HepG2 (cell line): ENCODE measurements at regions not wholly inside any gene's neighbourhood (a gene's known extent, or its start where the extent isn't known, plus 50 kb on each side); places are given as distances from the start of the nearest gene placed in this dataset.
A peak's percentile ranks its signal among the peaks of the same experiment; 100 is the strongest.

Experiments
- ATAC-seq: fragments of 200-7000 bp; cut with Tn5 transposase; 3 replicates; pipeline ENCODE4 v1.9.1; 2020; ENCODE audit warnings: mild to moderate bottlenecking, moderate library complexity
- BruUV-seq: library from RNA; stranded (reverse); fragments of 400-500 nt; replicated peaks from 2 replicates; lab custom pipeline; 2021; lab: Mats Ljungman, UMichigan
- CTCF ChIA-PET: fragments of 300-600 bp; formaldehyde crosslinking; extraction: SDS; loops from one replicate; lab custom pipeline; 2021; ENCODE audit warnings: low total read pairs, inconsistent platforms, low intra/inter-chr PET ratio; lab: Yijun Ruan, JAX
- POLR2A ChIA-PET: fragments of 350-600 bp; sonication (Branson Sonifier 250); formaldehyde crosslinking; loops from one replicate; lab custom pipeline; 2020; ENCODE audit warnings: antibody characterized with exemption, inconsistent platforms; lab: Yijun Ruan, JAX
- DNase-seq: peaks from one replicate; pipeline ENCODE4 v3.0.0-alpha.2; 2015; ENCODE audit warnings: low spot score
- FAIRE-seq: peaks from 3 replicates; lab custom pipeline; 2011; peaks lifted over from hg19 to GRCh38; lab: Jason Lieb, UNC
- H2AFZ ChIP-seq: one replicate; pipeline ENCODE4 v1.6.1; 2011; ENCODE audit warnings: low read length, inconsistent platforms
- H3K27ac ChIP-seq: fragments of 300-600 bp; 3 replicates; pipeline ENCODE4 v1.8.0; 2011; ENCODE audit warnings: mixed run types, mild to moderate bottlenecking, mixed read lengths, low read length, inconsistent platforms; ENCODE audit not compliant: insufficient read depth; ENCODE audit errors: extremely low read length
- H3K27me3 ChIP-seq, 2 experiments: fragments of 200-600 bp in 1 of 2; 2 replicates in 1 of 2; 3 replicates in 1 of 2; pipeline versions ENCODE4 v1.6.0 to v1.8.0; 2011; ENCODE audit warnings: low read length in 2 of 2, mild to moderate bottlenecking in 2 of 2, moderate library complexity in 2 of 2, inconsistent platforms in 1 of 2; ENCODE audit not compliant: insufficient read depth in 2 of 2, control insufficient read depth in 1 of 2
- H3K36me3 ChIP-seq, 2 experiments: fragments of 200-600 bp in 1 of 2; replicated peaks in 1 of 2; 2 replicates in 1 of 2; 3 replicates in 1 of 2; pipeline versions ENCODE4 v1.5.1 to v1.8.0; 2011; ENCODE audit warnings: low read length in 2 of 2, inconsistent platforms in 1 of 2; ENCODE audit not compliant: insufficient read depth in 2 of 2, control insufficient read depth in 1 of 2
- H3K4me1 ChIP-seq: 2 replicates; pipeline ENCODE4 v1.5.1; 2012; ENCODE audit warnings: low read length, inconsistent platforms; ENCODE audit not compliant: insufficient read depth
- H3K4me2 ChIP-seq: 2 replicates; pipeline ENCODE4 v1.6.0; 2011; ENCODE audit warnings: low read depth, low read length, inconsistent platforms
- H3K4me3 ChIP-seq, 3 experiments: fragments of 200-600 bp in 1 of 3; sonication (generic), shearing (Covaris generic) in 1 of 3; replicated peaks in 1 of 3; 2 replicates each; pipeline ENCODE4 v1.5.1; 2011 to 2016; ENCODE audit warnings: low read length in 3 of 3, inconsistent platforms in 2 of 3, low read depth in 2 of 3, mild to moderate bottlenecking in 2 of 3, control low read depth in 1 of 3, mixed read lengths in 1 of 3; ENCODE audit not compliant: insufficient read depth in 1 of 3
- H3K79me2 ChIP-seq: one replicate; pipeline ENCODE4 v1.6.1; 2011; ENCODE audit warnings: low read length, inconsistent platforms; ENCODE audit not compliant: insufficient read depth
- H3K9ac ChIP-seq: 2 replicates; pipeline ENCODE4 v1.6.0; 2011; ENCODE audit warnings: mild to moderate bottlenecking, low read depth, low read length, inconsistent platforms; ENCODE audit not compliant: insufficient read depth
- H3K9me3 ChIP-seq: 2 replicates; pipeline ENCODE4 v1.5.1; 2012; ENCODE audit warnings: mild to moderate bottlenecking, low read length
- H4K20me1 ChIP-seq: 2 replicates; pipeline ENCODE4 v1.6.0; 2011; ENCODE audit warnings: inconsistent platforms, mild to moderate bottlenecking, low read length, moderate library complexity; ENCODE audit not compliant: insufficient read depth
- ATF7 ChIP-seq, 2 experiments: fragments of 450-650 bp in 1 of 2; sonication (generic) in 1 of 2; formaldehyde crosslinking in 1 of 2; IDR thresholded peaks; 2 replicates each; pipeline versions ENCODE4 v1.4.0 to v1.6.1; 2016 to 2020; ENCODE audit warnings: antibody characterized with exemption in 1 of 2, mild to moderate bottlenecking in 1 of 2, missing genetic modification reagents in 1 of 2
- ATF7-NPFF ChIP-seq: sonication (generic); formaldehyde crosslinking; IDR thresholded peaks from 2 replicates; pipeline ENCODE4 v1.8.1; 2023; ENCODE audit warnings: mild to moderate bottlenecking, low read depth, missing genetic modification reagents, moderate library complexity
- CBX2 ChIP-seq, 2 experiments: fragments of 200-600 bp in 1 of 2; sonication (generic); formaldehyde crosslinking in 1 of 2; IDR thresholded peaks; 2 replicates each; pipeline versions ENCODE4 v1.7.0 to v1.8.1; 2018 to 2022; ENCODE audit warnings: low read depth in 2 of 2, low read length in 1 of 2, mild to moderate bottlenecking in 1 of 2, missing genetic modification reagents in 1 of 2
- CCAR2 ChIP-seq: fragments of 200-400 bp; formaldehyde crosslinking; optimal IDR thresholded peaks from 2 replicates; pipeline ENCODE3; 2018; ENCODE audit warnings: low read depth, mild to moderate bottlenecking, low read length, moderate library complexity
- ESRRA ChIP-seq: sonication (generic); formaldehyde crosslinking; IDR thresholded peaks from 2 replicates; pipeline ENCODE4 v1.5.1; 2020; ENCODE audit warnings: mild to moderate bottlenecking, low read depth, missing genetic modification reagents
- HDAC2 ChIP-seq: sonication (generic); formaldehyde crosslinking; IDR thresholded peaks from 2 replicates; pipeline ENCODE4 v1.4.0; 2020; ENCODE audit warnings: missing genetic modification reagents
- NR2F1 ChIP-seq, 2 experiments: fragments of 450-650 bp in 1 of 2; formaldehyde crosslinking in 1 of 2; IDR thresholded peaks; 2 replicates each; pipeline versions ENCODE4 v1.5.0 to v1.6.1; 2016 to 2020; ENCODE audit warnings: mild to moderate bottlenecking in 1 of 2, missing compliant biosample characterization in 1 of 2, missing genetic modification reagents in 1 of 2, moderate library complexity in 1 of 2
- PHF21A ChIP-seq: sonication (generic); formaldehyde crosslinking; IDR thresholded peaks from 2 replicates; pipeline ENCODE4 v1.5.0; 2020; ENCODE audit warnings: mild to moderate bottlenecking, missing genetic modification reagents
- TRIM24 ChIP-seq: sonication (generic); formaldehyde crosslinking; IDR thresholded peaks from 2 replicates; pipeline ENCODE4 v1.8.0; 2022; ENCODE audit warnings: mild to moderate bottlenecking, missing genetic modification reagents
- ZNF367 ChIP-seq: sonication (generic); formaldehyde crosslinking; IDR thresholded peaks from 2 replicates; pipeline ENCODE4 v1.4.0; 2020; ENCODE audit warnings: missing genetic modification reagents, borderline replicate concordance
- ZNF451 ChIP-seq: sonication (generic); formaldehyde crosslinking; IDR thresholded peaks from 2 replicates; pipeline ENCODE4 v1.5.0; 2020; ENCODE audit warnings: mild to moderate bottlenecking, missing genetic modification reagents
- WGBS: methylation state at CpG from one replicate; pipeline ENCODE4 v1.1.6; 2017; ENCODE audit warnings: low lambda C conversion rate; 5-methylcytosine and 5-hydroxymethylcytosine counted together
- in situ Hi-C: cut with HindIII; loops from 2 replicates; pipeline ENCODE4 v1.10.0; 2017; ENCODE audit warnings: low pct_unique_long_range_greater_than_20kb; ENCODE audit not compliant: extremely low pct_ligation_motif_present
- intact Hi-C: fragments of 100-400 bp; cut with micrococcal nuclease; formaldehyde crosslinking; loops from one replicate; pipeline ENCODE4 v1.10.0; 2022; ENCODE audit not compliant: unreplicated experiment
- TF ChIP-seq, protein P1 (sequence below): sonication (generic); formaldehyde crosslinking; IDR thresholded peaks from 2 replicates; pipeline ENCODE4 v1.5.1; 2020; ENCODE audit warnings: missing genetic modification reagents, mild to moderate bottlenecking, borderline replicate concordance
- TF ChIP-seq, protein P2 (sequence below): sonication (generic); formaldehyde crosslinking; IDR thresholded peaks from 2 replicates; pipeline ENCODE4 v1.4.0; 2020; ENCODE audit warnings: missing genetic modification reagents

DNA sequence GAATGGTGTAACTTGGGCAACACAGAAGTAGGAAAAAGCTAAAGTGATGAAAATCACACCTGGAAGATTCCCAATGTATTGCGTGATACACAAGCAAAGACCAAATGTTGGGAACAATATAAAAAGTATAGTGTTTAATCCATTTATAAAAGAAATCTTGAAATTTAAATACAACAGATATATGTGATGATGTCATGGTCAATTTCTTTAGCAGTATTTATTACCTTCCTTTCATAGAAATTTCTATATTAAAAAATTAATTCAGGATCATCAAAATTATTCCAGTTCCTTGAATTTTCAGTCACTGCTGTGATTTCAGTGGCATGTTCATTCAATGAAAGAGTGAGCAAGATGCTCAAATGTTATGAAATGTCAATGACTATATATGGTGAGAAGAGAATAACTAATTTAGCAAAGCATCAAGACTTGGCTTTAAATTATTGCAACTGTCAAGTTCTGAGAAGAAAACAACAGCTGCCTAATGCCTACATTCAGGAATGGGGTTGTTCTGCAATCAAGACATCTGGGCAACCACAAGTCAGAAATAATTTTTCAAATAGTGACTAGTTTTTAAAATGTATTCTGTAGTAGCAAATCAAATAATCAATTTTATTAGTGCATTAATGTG, 308.8 kb downstream of the SEMA3D start:
- in situ Hi-C loops = no loop called here

DNA sequence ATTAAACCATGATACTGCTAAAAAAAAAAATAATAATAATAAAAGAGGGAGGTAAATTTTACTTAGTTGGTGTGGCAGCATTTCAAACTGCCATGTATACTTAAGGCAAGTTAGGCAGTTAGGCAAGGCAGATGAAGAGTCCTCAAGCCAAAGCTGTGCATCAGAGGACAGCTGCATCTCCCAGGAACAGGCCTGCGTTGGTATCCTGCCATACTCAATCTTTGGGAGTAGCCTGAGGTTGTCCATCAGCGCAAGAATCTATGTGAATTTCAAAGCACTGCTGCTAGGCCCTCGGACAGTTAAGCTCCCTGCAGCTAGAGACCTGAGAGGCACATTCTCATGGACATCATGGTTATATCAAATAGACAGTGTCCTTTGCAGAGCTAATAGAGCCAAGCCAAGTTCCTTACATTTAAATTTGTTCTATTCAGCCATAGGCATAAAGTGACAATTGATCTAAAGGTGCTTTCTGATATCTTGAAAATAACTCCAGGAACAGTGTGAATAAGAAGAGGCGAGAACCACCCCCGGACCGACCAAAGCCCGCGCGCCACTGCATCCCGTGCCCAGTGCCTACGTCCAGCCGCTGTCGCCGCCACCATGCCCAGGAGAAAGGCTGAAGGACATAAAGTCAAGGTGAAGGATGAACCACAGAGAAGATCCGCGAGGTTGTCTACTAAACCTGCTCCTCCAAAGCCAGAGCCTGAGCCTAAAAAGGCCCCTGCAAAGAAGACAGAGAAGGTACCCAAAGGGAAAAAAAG, 310.6 kb downstream of the SEMA3D start:
- Histone ChIP-seq H3K79me2 (no peaks in the 10 kb centered on the region), H3K9me3 (no peaks in the 10 kb centered on the region), H3K4me2 (no peak overlapping the region), H3K4me1 (no peaks in the 10 kb centered on the region), H4K20me1 (no peaks in the 10 kb centered on the region), H3K27ac (no peak overlapping the region), H3K9ac (no peak overlapping the region), H3K36me3 (no peaks in the 10 kb centered on the region), H3K4me3 (no peak overlapping the region), H3K27me3 (no peaks in the 10 kb centered on the region), H2AFZ (no peak overlapping the region)
- 44% methylated on average over 14 of the region's 16 CpGs for WGBS
- intact Hi-C loops (no loop called here), in situ Hi-C loops (no loop called here)
- no TSS peak for BruUV-seq
- FAIRE-seq (no peak), DNase-seq (no peak), ATAC-seq (no peak)
- POLR2A ChIA-PET = no interaction called here
- CTCF ChIA-PET = no interaction called here
- TF ChIP-seq TRIM24 (no peak), NR2F1 (CRISPR knock-in tag; IDR thresholded peaks at IDR 0.05) (no peak), CCAR2 (no peak), HDAC2 (CRISPR knock-in tag) (no peak), ZNF367 (CRISPR knock-in tag) (no peak), ESRRA (CRISPR knock-in tag) (no peak), CBX2 (IDR thresholded peaks at IDR 0.05; ENCODE audit: low read depth, low read length) (no peak), CBX2 (CRISPR knock-in tag; IDR thresholded peaks at IDR 0.05; ENCODE audit: low read depth) (no peak), ATF7-NPFF (no peak), PHF21A (CRISPR knock-in tag) (no peak)
- TF ChIP-seq, protein P1, sequence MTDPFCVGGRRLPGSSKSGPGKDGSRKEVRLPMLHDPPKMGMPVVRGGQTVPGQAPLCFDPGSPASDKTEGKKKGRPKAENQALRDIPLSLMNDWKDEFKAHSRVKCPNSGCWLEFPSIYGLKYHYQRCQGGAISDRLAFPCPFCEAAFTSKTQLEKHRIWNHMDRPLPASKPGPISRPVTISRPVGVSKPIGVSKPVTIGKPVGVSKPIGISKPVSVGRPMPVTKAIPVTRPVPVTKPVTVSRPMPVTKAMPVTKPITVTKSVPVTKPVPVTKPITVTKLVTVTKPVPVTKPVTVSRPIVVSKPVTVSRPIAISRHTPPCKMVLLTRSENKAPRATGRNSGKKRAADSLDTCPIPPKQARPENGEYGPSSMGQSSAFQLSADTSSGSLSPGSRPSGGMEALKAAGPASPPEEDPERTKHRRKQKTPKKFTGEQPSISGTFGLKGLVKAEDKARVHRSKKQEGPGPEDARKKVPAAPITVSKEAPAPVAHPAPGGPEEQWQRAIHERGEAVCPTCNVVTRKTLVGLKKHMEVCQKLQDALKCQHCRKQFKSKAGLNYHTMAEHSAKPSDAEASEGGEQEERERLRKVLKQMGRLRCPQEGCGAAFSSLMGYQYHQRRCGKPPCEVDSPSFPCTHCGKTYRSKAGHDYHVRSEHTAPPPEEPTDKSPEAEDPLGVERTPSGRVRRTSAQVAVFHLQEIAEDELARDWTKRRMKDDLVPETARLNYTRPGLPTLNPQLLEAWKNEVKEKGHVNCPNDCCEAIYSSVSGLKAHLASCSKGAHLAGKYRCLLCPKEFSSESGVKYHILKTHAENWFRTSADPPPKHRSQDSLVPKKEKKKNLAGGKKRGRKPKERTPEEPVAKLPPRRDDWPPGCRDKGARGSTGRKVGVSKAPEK (CRISPR knock-in tag) = no peak
- TF ChIP-seq, protein P2, sequence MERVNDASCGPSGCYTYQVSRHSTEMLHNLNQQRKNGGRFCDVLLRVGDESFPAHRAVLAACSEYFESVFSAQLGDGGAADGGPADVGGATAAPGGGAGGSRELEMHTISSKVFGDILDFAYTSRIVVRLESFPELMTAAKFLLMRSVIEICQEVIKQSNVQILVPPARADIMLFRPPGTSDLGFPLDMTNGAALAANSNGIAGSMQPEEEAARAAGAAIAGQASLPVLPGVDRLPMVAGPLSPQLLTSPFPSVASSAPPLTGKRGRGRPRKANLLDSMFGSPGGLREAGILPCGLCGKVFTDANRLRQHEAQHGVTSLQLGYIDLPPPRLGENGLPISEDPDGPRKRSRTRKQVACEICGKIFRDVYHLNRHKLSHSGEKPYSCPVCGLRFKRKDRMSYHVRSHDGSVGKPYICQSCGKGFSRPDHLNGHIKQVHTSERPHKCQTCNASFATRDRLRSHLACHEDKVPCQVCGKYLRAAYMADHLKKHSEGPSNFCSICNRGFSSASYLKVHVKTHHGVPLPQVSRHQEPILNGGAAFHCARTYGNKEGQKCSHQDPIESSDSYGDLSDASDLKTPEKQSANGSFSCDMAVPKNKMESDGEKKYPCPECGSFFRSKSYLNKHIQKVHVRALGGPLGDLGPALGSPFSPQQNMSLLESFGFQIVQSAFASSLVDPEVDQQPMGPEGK (CRISPR knock-in tag) = no peak

More for the DNA sequence above, 308.8 kb downstream of the SEMA3D start:
- Histone ChIP-seq H3K9me3 (no peaks in the 10 kb centered on the region), H3K36me3 (no peaks in the 10 kb centered on the region), H4K20me1 (no peaks in the 10 kb centered on the region), H3K27ac (no peak overlapping the region), H3K4me2 (no peak overlapping the region), H3K79me2 (no peaks in the 10 kb centered on the region), H3K4me1 (no peaks in the 10 kb centered on the region), H3K4me3 (no peak overlapping the region), H3K9ac (no peak overlapping the region), H3K27me3 (no peaks in the 10 kb centered on the region), H2AFZ (no peak overlapping the region)
- ChIA-PET POLR2A (no interaction called here), CTCF (no interaction called here)
- BruUV-seq = no TSS peak
- WGBS = 32% methylated on average over 1 of the region's 1 CpG
- ATAC-seq (no peak), DNase-seq (no peak), FAIRE-seq (no peak)
- peak; percentile 69 for TF ChIP-seq ATF7 (IDR thresholded peaks at IDR 0.05)
- no peak for TF ChIP-seq ATF7 (CRISPR knock-in tag; IDR thresholded peaks at IDR 0.05)
- TF ChIP-seq ZNF451 (CRISPR knock-in tag) = no peak
- intact Hi-C loops = no loop called here
